ENCODE measurements at regions not wholly inside any gene's neighbourhood (a gene's known extent, or its start where the extent isn't known, plus 50 kb on each side); places are given as distances from the start of the nearest gene placed in this dataset.
A peak's percentile ranks its signal among the peaks of the same experiment; 100 is the strongest.

- H3K4me3 ChIP-seq (ENCODE audit: insufficient read depth, low read length), result peak overlapping the region; percentile 2
- peak overlapping the region; percentile 67 for H3K27ac ChIP-seq (ENCODE audit: low read depth, low read length)
- H3K9me3 ChIP-seq (ENCODE audit: low read depth, low read length), result no peaks in the 10 kb centered on the region
Measured at GRCh38 chr10:44628921-44629320, 244.0 kb upstream of the CXCL12 start.

GRCh38 chr10:44635176-44635575, 250.3 kb upstream of the CXCL12 start:
- TF ChIP-seq, protein P1, sequence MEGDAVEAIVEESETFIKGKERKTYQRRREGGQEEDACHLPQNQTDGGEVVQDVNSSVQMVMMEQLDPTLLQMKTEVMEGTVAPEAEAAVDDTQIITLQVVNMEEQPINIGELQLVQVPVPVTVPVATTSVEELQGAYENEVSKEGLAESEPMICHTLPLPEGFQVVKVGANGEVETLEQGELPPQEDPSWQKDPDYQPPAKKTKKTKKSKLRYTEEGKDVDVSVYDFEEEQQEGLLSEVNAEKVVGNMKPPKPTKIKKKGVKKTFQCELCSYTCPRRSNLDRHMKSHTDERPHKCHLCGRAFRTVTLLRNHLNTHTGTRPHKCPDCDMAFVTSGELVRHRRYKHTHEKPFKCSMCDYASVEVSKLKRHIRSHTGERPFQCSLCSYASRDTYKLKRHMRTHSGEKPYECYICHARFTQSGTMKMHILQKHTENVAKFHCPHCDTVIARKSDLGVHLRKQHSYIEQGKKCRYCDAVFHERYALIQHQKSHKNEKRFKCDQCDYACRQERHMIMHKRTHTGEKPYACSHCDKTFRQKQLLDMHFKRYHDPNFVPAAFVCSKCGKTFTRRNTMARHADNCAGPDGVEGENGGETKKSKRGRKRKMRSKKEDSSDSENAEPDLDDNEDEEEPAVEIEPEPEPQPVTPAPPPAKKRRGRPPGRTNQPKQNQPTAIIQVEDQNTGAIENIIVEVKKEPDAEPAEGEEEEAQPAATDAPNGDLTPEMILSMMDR (IDR thresholded peaks at IDR 0.05; ENCODE audit: extremely low read depth, low read depth, low read length), result no peak
- no peak for DNase-seq (ENCODE audit: insufficient read length, low spot score, missing footprints)
- Histone ChIP-seq H3K4me3 (ENCODE audit: insufficient read depth, low read length) (no peak overlapping the region), H3K27me3 (ENCODE audit: insufficient read depth, low read length) (no peaks in the 10 kb centered on the region), H3K36me3 (ENCODE audit: insufficient read depth, low read length) (no peaks in the 10 kb centered on the region), H4K20me1 (ENCODE audit: insufficient read depth, low read length) (no peaks in the 10 kb centered on the region), H3K27ac (ENCODE audit: low read depth, low read length) (no peak overlapping the region), H3K4me2 (ENCODE audit: insufficient read depth, low read length) (no peak overlapping the region), H3K4me1 (ENCODE audit: insufficient read depth, low read length) (no peaks in the 10 kb centered on the region), H3K79me2 (ENCODE audit: insufficient read depth, low read length) (no peaks in the 10 kb centered on the region), H3K9me3 (ENCODE audit: low read depth, low read length) (no peaks in the 10 kb centered on the region), H2AFZ (ENCODE audit: low read length) (no peak overlapping the region)

More at GRCh38 chr10:44628921-44629320, 244.0 kb upstream of the CXCL12 start:
- H3K4me1 ChIP-seq (ENCODE audit: insufficient read depth, low read length), result peaks cover 21% of the 10 kb centered on the region
- no peaks in the 10 kb centered on the region for H3K27me3 ChIP-seq (ENCODE audit: insufficient read depth, low read length)
- TF ChIP-seq, protein P1 (IDR thresholded peaks at IDR 0.05; ENCODE audit: extremely low read depth, low read depth, low read length), result no peak
- DNase-seq (ENCODE audit: insufficient read length, low spot score, missing footprints), result peak; percentile 85
- peak overlapping the region; percentile 33 for H2AFZ ChIP-seq (ENCODE audit: low read length)
- no peaks in the 10 kb centered on the region for H3K79me2 ChIP-seq (ENCODE audit: insufficient read depth, low read length)
- H4K20me1 ChIP-seq (ENCODE audit: insufficient read depth, low read length), result no peaks in the 10 kb centered on the region
- no peaks in the 10 kb centered on the region for H3K36me3 ChIP-seq (ENCODE audit: insufficient read depth, low read length)
- H3K4me2 ChIP-seq (ENCODE audit: insufficient read depth, low read length), result peak overlapping the region; percentile 43

DNA sequence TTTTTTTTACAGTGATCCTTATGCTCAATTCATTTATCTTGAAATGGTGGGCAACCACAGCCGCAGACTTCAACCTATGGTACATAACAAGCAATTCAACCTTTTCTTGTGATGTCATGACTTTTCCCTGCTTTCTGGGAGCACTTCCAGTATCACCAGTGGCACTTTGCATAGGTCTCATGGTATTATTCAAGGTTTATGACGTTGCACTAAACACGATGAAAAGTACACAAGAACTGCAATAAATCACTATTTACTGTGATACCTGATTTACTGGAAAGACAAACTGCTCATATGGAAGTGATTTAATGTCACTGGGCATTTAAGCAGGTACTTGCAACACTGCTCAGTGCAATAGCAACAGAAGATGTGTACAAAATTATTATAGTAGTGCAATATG, 251.7 kb upstream of the CXCL12 start:
- Histone ChIP-seq H3K9me3 (ENCODE audit: low read depth, low read length) (no peaks in the 10 kb centered on the region), H4K20me1 (ENCODE audit: insufficient read depth, low read length) (no peaks in the 10 kb centered on the region), H3K36me3 (ENCODE audit: insufficient read depth, low read length) (no peaks in the 10 kb centered on the region), H3K4me2 (ENCODE audit: insufficient read depth, low read length) (no peak overlapping the region), H3K4me3 (ENCODE audit: insufficient read depth, low read length) (no peak overlapping the region), H3K79me2 (ENCODE audit: insufficient read depth, low read length) (no peaks in the 10 kb centered on the region), H3K27me3 (ENCODE audit: insufficient read depth, low read length) (no peaks in the 10 kb centered on the region), H3K4me1 (ENCODE audit: insufficient read depth, low read length) (no peaks in the 10 kb centered on the region), H3K27ac (ENCODE audit: low read depth, low read length) (no peak overlapping the region), H2AFZ (ENCODE audit: low read length) (peak overlapping the region; percentile 24)
- DNase-seq (ENCODE audit: insufficient read length, low spot score, missing footprints), result no peak
- TF ChIP-seq, protein P1 (IDR thresholded peaks at IDR 0.05; ENCODE audit: extremely low read depth, low read depth, low read length), result no peak

DNA sequence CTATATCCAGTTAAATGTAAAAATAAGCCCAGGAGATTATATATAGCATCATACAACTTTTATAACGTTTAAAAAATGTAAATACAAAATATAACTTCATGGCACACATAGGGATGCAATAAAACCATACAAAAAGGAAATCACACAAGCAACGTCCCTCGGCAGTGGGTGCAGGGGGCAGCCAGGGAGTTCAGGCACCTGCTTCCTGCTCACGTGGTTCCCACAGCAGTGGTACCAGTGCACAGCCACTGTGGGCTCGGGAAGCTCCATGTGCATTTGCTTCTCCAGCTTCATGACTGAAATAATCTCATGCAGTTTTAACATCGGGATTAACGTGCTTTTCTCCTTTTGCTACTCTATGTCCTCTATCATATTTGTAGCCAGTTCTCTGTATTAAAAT, 255.5 kb upstream of the CXCL12 start:
- DNase-seq (ENCODE audit: insufficient read length, low spot score, missing footprints), result no peak
- H4K20me1 ChIP-seq (ENCODE audit: insufficient read depth, low read length), result no peaks in the 10 kb centered on the region
- no peak overlapping the region for H2AFZ ChIP-seq (ENCODE audit: low read length)
- TF ChIP-seq, protein P1 (IDR thresholded peaks at IDR 0.05; ENCODE audit: extremely low read depth, low read depth, low read length), result no peak
- H3K4me2 ChIP-seq (ENCODE audit: insufficient read depth, low read length), result no peak overlapping the region
- H3K4me1 ChIP-seq (ENCODE audit: insufficient read depth, low read length), result no peaks in the 10 kb centered on the region
- no peaks in the 10 kb centered on the region for H3K79me2 ChIP-seq (ENCODE audit: insufficient read depth, low read length)
- H3K4me3 ChIP-seq (ENCODE audit: insufficient read depth, low read length), result no peak overlapping the region
- no peaks in the 10 kb centered on the region for H3K27me3 ChIP-seq (ENCODE audit: insufficient read depth, low read length)
- H3K27ac ChIP-seq (ENCODE audit: low read depth, low read length), result no peak overlapping the region
- H3K9me3 ChIP-seq (ENCODE audit: low read depth, low read length), result no peaks in the 10 kb centered on the region
- no peaks in the 10 kb centered on the region for H3K36me3 ChIP-seq (ENCODE audit: insufficient read depth, low read length)
